AG10803 (cell line): ENCODE measurements at regions not wholly inside any gene's neighbourhood (a gene's known extent, or its start where the extent isn't known, plus 50 kb on each side); places are given as distances from the start of the nearest gene placed in this dataset.

Experiments used
- DNase-seq: peaks from one replicate; pipeline ENCODE4 v3.0.0; 2010; ENCODE audit warnings: low read depth
- H3K4me3 ChIP-seq: 2 replicates; pipeline ENCODE4 v1.5.1; 2011; ENCODE audit warnings: mild to moderate bottlenecking, low read length, control low read depth
- TF ChIP-seq, protein P1 (sequence below): conservative IDR thresholded peaks from 2 replicates; pipeline ENCODE4 v1.5.1; 2011; ENCODE audit warnings: mild to moderate bottlenecking, low read length, control low read depth, inconsistent platforms

GRCh38 chr12:85713373-85713772 is 122.8 kb downstream of the RASSF9 start:
- DNase-seq, result peak; percentile 54
- TF ChIP-seq, protein P1, sequence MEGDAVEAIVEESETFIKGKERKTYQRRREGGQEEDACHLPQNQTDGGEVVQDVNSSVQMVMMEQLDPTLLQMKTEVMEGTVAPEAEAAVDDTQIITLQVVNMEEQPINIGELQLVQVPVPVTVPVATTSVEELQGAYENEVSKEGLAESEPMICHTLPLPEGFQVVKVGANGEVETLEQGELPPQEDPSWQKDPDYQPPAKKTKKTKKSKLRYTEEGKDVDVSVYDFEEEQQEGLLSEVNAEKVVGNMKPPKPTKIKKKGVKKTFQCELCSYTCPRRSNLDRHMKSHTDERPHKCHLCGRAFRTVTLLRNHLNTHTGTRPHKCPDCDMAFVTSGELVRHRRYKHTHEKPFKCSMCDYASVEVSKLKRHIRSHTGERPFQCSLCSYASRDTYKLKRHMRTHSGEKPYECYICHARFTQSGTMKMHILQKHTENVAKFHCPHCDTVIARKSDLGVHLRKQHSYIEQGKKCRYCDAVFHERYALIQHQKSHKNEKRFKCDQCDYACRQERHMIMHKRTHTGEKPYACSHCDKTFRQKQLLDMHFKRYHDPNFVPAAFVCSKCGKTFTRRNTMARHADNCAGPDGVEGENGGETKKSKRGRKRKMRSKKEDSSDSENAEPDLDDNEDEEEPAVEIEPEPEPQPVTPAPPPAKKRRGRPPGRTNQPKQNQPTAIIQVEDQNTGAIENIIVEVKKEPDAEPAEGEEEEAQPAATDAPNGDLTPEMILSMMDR, result no peak
- no peak overlapping the region for H3K4me3 ChIP-seq

DNA sequence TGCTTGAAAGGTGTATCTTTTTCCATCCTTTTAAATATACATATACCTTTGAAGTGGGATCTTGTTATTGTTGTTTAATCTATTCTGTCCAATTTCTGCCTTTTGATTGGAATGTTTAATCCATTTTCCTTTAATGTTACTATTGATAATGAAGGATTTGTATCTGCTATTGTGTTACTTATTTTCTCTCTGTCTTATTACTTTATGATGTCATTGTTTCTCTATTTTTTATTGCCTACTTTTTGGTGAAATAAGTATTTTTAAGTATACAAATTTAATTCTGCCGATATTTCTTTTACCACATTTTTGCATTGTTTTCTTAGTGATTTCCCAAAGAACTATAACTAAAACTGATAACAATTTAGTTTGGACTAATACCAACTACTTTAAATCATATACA is 121.8 kb downstream of the RASSF9 start:
- H3K4me3 ChIP-seq, result no peak overlapping the region
- TF ChIP-seq, protein P1, result no peak
- no peak for DNase-seq

- no peak overlapping the region for H3K4me3 ChIP-seq
- TF ChIP-seq, protein P1, result no peak
- DNase-seq, result no peak
Measured at GRCh38 chr12:85720308-85721033, 115.7 kb downstream of the RASSF9 start.

DNA sequence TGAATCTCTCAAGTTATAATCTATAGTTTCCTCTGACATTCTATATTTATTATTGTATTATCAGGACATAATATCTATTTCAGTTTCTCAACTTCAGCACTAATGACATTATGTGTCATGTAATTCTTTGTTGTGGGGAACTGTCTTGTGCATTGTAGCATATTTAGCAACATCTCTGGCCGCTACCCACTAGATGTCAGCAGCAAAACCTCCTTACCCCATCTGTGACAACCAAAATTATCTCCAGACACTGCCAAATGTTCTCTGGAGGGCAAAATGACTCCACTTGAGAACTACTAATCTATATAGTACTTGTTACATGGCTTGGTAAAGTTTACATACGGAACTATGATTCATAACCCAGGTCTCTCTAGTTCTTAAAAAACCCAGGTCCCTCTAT is 110.2 kb downstream of the RASSF9 start:
- DNase-seq, result peak; percentile 38
- TF ChIP-seq, protein P1, result peak; percentile 35
- no peak overlapping the region for H3K4me3 ChIP-seq

DNA sequence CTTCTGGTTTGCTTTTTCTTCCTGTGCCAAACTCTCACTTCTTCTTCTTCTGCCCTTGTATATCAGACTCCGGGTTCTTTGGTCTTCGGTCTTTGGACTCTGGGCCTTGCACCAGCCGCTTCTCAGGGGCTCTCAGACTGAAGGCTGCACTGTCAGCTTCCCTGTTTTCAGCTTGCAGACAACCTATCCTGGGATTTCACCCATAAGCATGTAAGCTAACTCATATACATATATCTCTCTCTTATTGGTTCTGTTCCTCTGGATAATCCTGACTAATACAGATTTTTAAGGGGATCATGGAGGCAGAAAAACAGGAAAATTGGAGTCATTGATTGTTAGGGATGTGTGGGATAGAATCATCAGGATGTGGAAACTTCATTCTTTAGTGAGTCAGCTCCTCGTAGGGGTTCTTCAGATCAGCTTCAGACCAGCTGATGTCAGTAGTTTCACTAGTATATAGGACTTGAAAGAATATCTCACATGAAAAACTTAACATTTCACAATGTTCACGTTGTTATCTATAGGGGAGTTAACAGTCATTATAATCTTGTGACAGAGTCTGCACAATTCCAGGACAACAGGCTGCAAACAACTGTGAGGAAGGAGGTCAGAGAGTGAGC is 102.9 kb downstream of the RASSF9 start:
- peak; percentile 8 for DNase-seq
- TF ChIP-seq, protein P1, result no peak

GRCh38 chr12:85733984-85734383 is 102.2 kb downstream of the RASSF9 start:
- no peak overlapping the region for H3K4me3 ChIP-seq
- DNase-seq, result peak; percentile 15
- TF ChIP-seq, protein P1, result no peak

More for the DNA sequence above, 102.9 kb downstream of the RASSF9 start:
- H3K4me3 ChIP-seq, result no peak overlapping the region

DNA sequence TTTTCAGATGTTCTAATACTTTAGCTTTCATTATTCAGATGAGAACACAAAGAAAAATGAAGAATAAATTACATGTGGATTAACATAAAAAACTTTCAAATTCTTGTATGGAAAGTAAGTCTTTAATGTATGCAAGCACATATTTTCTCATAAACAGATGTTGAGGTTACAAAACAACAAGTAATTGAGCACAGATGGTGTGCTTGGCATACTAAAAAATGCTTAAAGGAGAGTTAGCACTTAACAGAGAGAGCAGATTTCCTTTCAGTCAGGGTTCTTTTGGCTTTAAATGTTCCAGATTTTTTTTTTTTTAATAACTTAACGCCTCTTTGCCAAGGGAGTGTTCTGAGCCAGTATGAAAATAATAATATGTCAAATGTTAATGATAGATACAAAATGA is 96.0 kb downstream of the RASSF9 start:
- TF ChIP-seq, protein P1, result no peak
- H3K4me3 ChIP-seq, result no peak overlapping the region
- peak; percentile 66 for DNase-seq
